Medulla oblongata (tissue), 1 donor: ENCODE measurements at regions not wholly inside any gene's neighbourhood (a gene's known extent, or its start where the extent isn't known, plus 50 kb on each side); places are given as distances from the start of the nearest gene placed in this dataset.
A peak's percentile ranks its signal among the peaks of the same experiment; 100 is the strongest.

Experiments used
- DNase-seq: peaks from one replicate; pipeline ENCODE4 v3.0.0-alpha.2; 2015; ENCODE audit errors: extremely low spot score

GRCh38 chr13:80131204-80131603 lies 209.7 kb downstream of the SPRY2 start:
- DNase-seq, result peak; percentile 93

GRCh38 chr13:80126389-80127068 lies 214.4 kb downstream of the SPRY2 start:
- DNase-seq, result no peak

- DNase-seq, result no peak
These were observed 217.0 kb downstream of the SPRY2 start for GRCh38 chr13:80123945-80124344.

GRCh38 chr13:80121038-80121437 lies 219.9 kb downstream of the SPRY2 start:
- no peak for DNase-seq

GRCh38 chr13:80118506-80118905 lies 222.4 kb downstream of the SPRY2 start:
- no peak for DNase-seq

- DNase-seq, result no peak
These were observed 222.8 kb downstream of the SPRY2 start for GRCh38 chr13:80118099-80118498.

- DNase-seq, result no peak
These were observed 223.4 kb downstream of the SPRY2 start for GRCh38 chr13:80117515-80117914.

- no peak for DNase-seq
These were observed 224.8 kb downstream of the SPRY2 start for GRCh38 chr13:80116107-80116506.

GRCh38 chr13:80115616-80116015 lies 225.3 kb downstream of the SPRY2 start:
- DNase-seq, result no peak

GRCh38 chr13:80113714-80114454 lies 227.0 kb downstream of the SPRY2 start:
- no peak for DNase-seq

GRCh38 chr13:80109303-80109702 lies 231.6 kb downstream of the SPRY2 start:
- no peak for DNase-seq

GRCh38 chr13:80105350-80105749 lies 235.6 kb downstream of the SPRY2 start:
- no peak for DNase-seq

GRCh38 chr13:80101040-80101439 lies 239.9 kb downstream of the SPRY2 start:
- DNase-seq, result no peak

- no peak for DNase-seq
These were observed 240.3 kb downstream of the SPRY2 start for GRCh38 chr13:80100636-80101035.

GRCh38 chr13:80097561-80097960 lies 243.4 kb downstream of the SPRY2 start:
- no peak for DNase-seq

GRCh38 chr13:80096383-80096782 lies 244.5 kb downstream of the SPRY2 start:
- no peak for DNase-seq

GRCh38 chr13:80094526-80094925 lies 246.4 kb downstream of the SPRY2 start:
- DNase-seq, result no peak

- no peak for DNase-seq
These were observed 247.0 kb downstream of the SPRY2 start for GRCh38 chr13:80093888-80094287.

GRCh38 chr13:80086304-80086721 lies 254.6 kb downstream of the SPRY2 start:
- DNase-seq, result no peak

GRCh38 chr13:80083853-80084676 lies 256.9 kb downstream of the SPRY2 start:
- peak; percentile 17 for DNase-seq

GRCh38 chr13:80083081-80083852 lies 257.7 kb downstream of the SPRY2 start:
- peak; percentile 27 for DNase-seq
